ENCODE measurements at regions not wholly inside any gene's neighbourhood (a gene's known extent, or its start where the extent isn't known, plus 50 kb on each side); places are given as distances from the start of the nearest gene placed in this dataset.
A peak's percentile ranks its signal among the peaks of the same experiment; 100 is the strongest.

GRCh38 chr11:69354545-69354897, 60.6 kb downstream of the MYEOV start:
- no peak overlapping the region for H2AK5ac ChIP-seq (ENCODE audit: low read depth, low read length)
- H3K23me2 ChIP-seq (ENCODE audit: low read depth, low read length): peaks cover 2% of the 10 kb centered on the region; the same call in 1 of the 2 replicates
- peaks cover 0 to 3% (median 0%) of the 10 kb centered on the region in 4 experiments; a peak in 1 of 7 replicates for H3K4me1 ChIP-seq (replicated peaks in 1 of 4; ENCODE audit: control insufficient read depth in 3 of 4, insufficient read depth in 4 of 4, low read length in 3 of 4)
- TF ChIP-seq HDAC6 (IDR thresholded peaks at IDR 0.05; ENCODE audit: low read depth, low read length) (no peak), KDM1A (IDR thresholded peaks at IDR 0.05; ENCODE audit: borderline replicate concordance, low read length) (0 out of 2 replicates have a peak, but pooled peaks have one; percentile 26), KDM5A (IDR thresholded peaks at IDR 0.05; ENCODE audit: low read length) (no peak), JUND (IDR thresholded peaks at IDR 0.05; ENCODE audit: low read length) (no peak)
- ChIA-PET CTCF (ENCODE audit: partially characterized antibody) (interaction anchor here (1.1 to 1.2 kb wide), 2 partner anchors 62 to 238 kb away, joined by 3 to 4 read pairs; no protein-coding TSS in a partner anchor), POLR2A (ENCODE audit: partially characterized antibody) (no interaction called here)
- DNase-seq (ENCODE audit: low read depth in 1 of 2, low spot score in 2 of 2) (no peak), FAIRE-seq (no peak)
- no peak overlapping the region for H4K8ac ChIP-seq (ENCODE audit: extremely low read depth, insufficient read depth, low read length)
- no peak overlapping the region for H2AFZ ChIP-seq (ENCODE audit: low read length)
- no peak overlapping the region for H3K14ac ChIP-seq (ENCODE audit: insufficient read length)
- H3K27me3 ChIP-seq (replicated peaks in 1 of 4; ENCODE audit: control insufficient read depth in 3 of 4, extremely low read depth in 1 of 4, insufficient read depth in 3 of 4, low read length in 3 of 4): no peaks in the 10 kb centered on the region
- WGBS, 2 experiments (ENCODE audit: extremely low coverage in 1 of 2, insufficient coverage in 1 of 2, insufficient read length in 1 of 2, insufficient replicate concordance in 2 of 2, low coverage in 1 of 2, low lambda C conversion rate in 2 of 2, missing lambda C conversion rate in 1 of 2): 84% methylated on average over 2 of the region's 2 CpGs; no CpG with 5 or more reads in 1 of the 2 experiments
- no peaks in the 10 kb centered on the region for H3K36me3 ChIP-seq (ENCODE audit: control insufficient read depth in 2 of 4, insufficient read depth in 4 of 4, low read length in 3 of 4)
- H2BK20ac ChIP-seq (ENCODE audit: low read length): peak overlapping the region; percentile 32; the same call in 1 of the 2 replicates
- no peaks in the 10 kb centered on the region for H3K79me1 ChIP-seq (ENCODE audit: low read depth, low read length)
- no peaks in the 10 kb centered on the region for H3K79me2 ChIP-seq (ENCODE audit: control insufficient read depth in 1 of 2, insufficient read depth in 2 of 2, low read length in 2 of 2)
- no peak overlapping the region for H4K91ac ChIP-seq (replicated peaks; ENCODE audit: insufficient read length, low read length)
- peaks cover under 1% of the 10 kb centered on the region in 2 experiments; a peak in 2 of 4 replicates for H3K9me3 ChIP-seq (ENCODE audit: insufficient read depth in 2 of 2, low read depth in 1 of 2, low read length in 1 of 2)
- H3K18ac ChIP-seq (ENCODE audit: extremely low read depth, low read length): no peak overlapping the region
- H3K4me2 ChIP-seq (ENCODE audit: insufficient read depth in 1 of 2, low read depth in 2 of 2, low read length in 2 of 2): no peak overlapping the region
- no peak overlapping the region for H3K56ac ChIP-seq (replicated peaks; ENCODE audit: insufficient read length, low read depth, low read length)
- H2BK120ac ChIP-seq (replicated peaks; ENCODE audit: low read depth, low read length): no peak overlapping the region
- H3K4ac ChIP-seq (replicated peaks; ENCODE audit: insufficient read length, low read depth, low read length): no peak overlapping the region
- H4K20me1 ChIP-seq (replicated peaks in 1 of 2; ENCODE audit: control insufficient read depth in 1 of 2, insufficient read depth in 2 of 2, low read length in 2 of 2): no peaks in the 10 kb centered on the region
- no peak overlapping the region for H3K23ac ChIP-seq (ENCODE audit: insufficient read length)
- H2BK12ac ChIP-seq (ENCODE audit: low read depth, low read length): no peak overlapping the region
- no peak overlapping the region for H3K9ac ChIP-seq (replicated peaks in 1 of 4; ENCODE audit: extremely low read depth in 1 of 4, low read depth in 3 of 4, low read length in 3 of 4)
- H3K4me3 ChIP-seq (ENCODE audit: extremely low read depth in 1 of 4, insufficient read depth in 2 of 4, low read depth in 3 of 4, low read length in 4 of 4): no peak overlapping the region
- 0 out of 2 replicates have a peak overlapping the region, but pooled peaks have one; percentile 44 for H2BK5ac ChIP-seq (ENCODE audit: low read depth, low read length)
- no peak overlapping the region for H4K5ac ChIP-seq (ENCODE audit: insufficient read length, low read depth, low read length)
- H3K27ac ChIP-seq (ENCODE audit: low read depth, low read length): no peak overlapping the region
- peak overlapping the region; percentile 81; the same call in 1 of the 2 replicates for H2BK15ac ChIP-seq (ENCODE audit: low read length)

All from H1 (cell line).